SK-N-SH treated with all-trans-retinoic acid at 6 μM for 48 hours (cell line): ENCODE measurements at regions not wholly inside any gene's neighbourhood (a gene's known extent, or its start where the extent isn't known, plus 50 kb on each side); places are given as distances from the start of the nearest gene placed in this dataset.

Source experiments
- ATAC-seq: fragments of 200-7000 bp; cut with Tn5 transposase; 3 replicates; pipeline ENCODE4 v1.9.1; 2020; ENCODE audit warnings: mild to moderate bottlenecking, moderate library complexity
- ARNTL ChIP-seq: fragments of 450-650 bp; formaldehyde crosslinking; IDR thresholded peaks from 2 replicates; pipeline ENCODE4 v1.5.0; 2020; ENCODE audit warnings: low read depth, mild to moderate bottlenecking, moderate library complexity, borderline replicate concordance
- BACH2 ChIP-seq: fragments of 250-450 bp; sonication (Bioruptor Pico); IDR thresholded peaks from 2 replicates; pipeline ENCODE4 v1.9.0; 2021; ENCODE audit warnings: mild to moderate bottlenecking, borderline replicate concordance
- CREB5 ChIP-seq: fragments of 250-450 bp; sonication (Bioruptor Pico); IDR thresholded peaks from 2 replicates; pipeline ENCODE4 v1.5.1; 2020; ENCODE audit warnings: low read depth, mild to moderate bottlenecking, moderate library complexity
- CSDC2 ChIP-seq: fragments of 250-450 bp; sonication (Bioruptor Pico); IDR thresholded peaks from 2 replicates; pipeline ENCODE4 v1.5.0; 2020; ENCODE audit warnings: mild to moderate bottlenecking, moderate library complexity
- CSRNP3 ChIP-seq: fragments of 250-450 bp; sonication (Bioruptor Pico); IDR thresholded peaks from 2 replicates; pipeline ENCODE4 v1.5.1; 2021; ENCODE audit warnings: mild to moderate bottlenecking, moderate library complexity
- ESRRG ChIP-seq: fragments of 250-450 bp; sonication (Bioruptor Pico); IDR thresholded peaks from 2 replicates; pipeline ENCODE4 v1.6.1; 2021; ENCODE audit warnings: mild to moderate bottlenecking
- GLIS3 ChIP-seq: fragments of 250-450 bp; sonication (Bioruptor Pico); IDR thresholded peaks from 2 replicates; pipeline ENCODE4 v1.5.0; 2020; ENCODE audit warnings: mild to moderate bottlenecking, moderate library complexity
- ISL1 ChIP-seq: fragments of 250-450 bp; sonication (Bioruptor Pico); IDR thresholded peaks from 2 replicates; pipeline ENCODE4 v2.1.2; 2022; ENCODE audit warnings: mild to moderate bottlenecking, moderate library complexity
- PATZ1 ChIP-seq: fragments of 250-450 bp; sonication (Bioruptor Pico); IDR thresholded peaks from 2 replicates; pipeline ENCODE4 v1.8.0; 2020; ENCODE audit warnings: mild to moderate bottlenecking, moderate library complexity, borderline replicate concordance
- POU6F1 ChIP-seq: fragments of 250-450 bp; sonication (Bioruptor Pico); IDR thresholded peaks from 2 replicates; pipeline ENCODE4 v1.8.0; 2021; ENCODE audit warnings: low read depth, mild to moderate bottlenecking, moderate library complexity, borderline replicate concordance
- PPARA ChIP-seq: fragments of 250-450 bp; sonication (Bioruptor Pico); IDR thresholded peaks from 2 replicates; pipeline ENCODE4 v1.5.0; 2020; ENCODE audit warnings: mild to moderate bottlenecking, borderline replicate concordance
- RARB ChIP-seq: fragments of 250-450 bp; sonication (Bioruptor Pico); IDR thresholded peaks from 2 replicates; pipeline ENCODE4 v1.8.0; 2021; ENCODE audit warnings: mild to moderate bottlenecking, moderate library complexity
- SNAI2 ChIP-seq: fragments of 250-450 bp; sonication (Bioruptor Pico); IDR thresholded peaks from 2 replicates; pipeline ENCODE4 v1.5.0; 2020; ENCODE audit warnings: mild to moderate bottlenecking, moderate library complexity
- TCF4 ChIP-seq: fragments of 250-450 bp; sonication (Bioruptor Pico); IDR thresholded peaks from 2 replicates; pipeline ENCODE4 v1.8.0; 2021; ENCODE audit warnings: mild to moderate bottlenecking, moderate library complexity, borderline replicate concordance
- TOX ChIP-seq: fragments of 250-450 bp; sonication (Bioruptor Pico); IDR thresholded peaks from 2 replicates; pipeline ENCODE4 v1.8.0; 2021; ENCODE audit warnings: mild to moderate bottlenecking, moderate library complexity, borderline replicate concordance
- TSHZ2 ChIP-seq: fragments of 250-450 bp; sonication (Bioruptor Pico); IDR thresholded peaks from 2 replicates; pipeline ENCODE4 v1.5.0; 2020; ENCODE audit warnings: mild to moderate bottlenecking, moderate library complexity
- ZC3H10 ChIP-seq: fragments of 250-450 bp; sonication (Bioruptor Pico); IDR thresholded peaks from 2 replicates; pipeline ENCODE4 v1.5.1; 2021; ENCODE audit warnings: mild to moderate bottlenecking, moderate library complexity
- ZFP3 ChIP-seq: fragments of 250-450 bp; sonication (Bioruptor Pico); IDR thresholded peaks from 2 replicates; pipeline ENCODE4 v1.5.0; 2020; ENCODE audit warnings: mild to moderate bottlenecking, moderate library complexity
- ZFP30 ChIP-seq: fragments of 450-650 bp; formaldehyde crosslinking; IDR thresholded peaks from 2 replicates; pipeline ENCODE4 v1.5.0; 2022; ENCODE audit warnings: mild to moderate bottlenecking, moderate library complexity
- ZNF565 ChIP-seq: fragments of 450-650 bp; formaldehyde crosslinking; conservative IDR thresholded peaks from 2 replicates; pipeline ENCODE4 v1.5.0; 2020; ENCODE audit warnings: low read depth, mild to moderate bottlenecking, moderate library complexity
- ZNF8 ChIP-seq: fragments of 450-650 bp; formaldehyde crosslinking; IDR thresholded peaks from 2 replicates; pipeline ENCODE4 v1.5.0; 2020; ENCODE audit warnings: mild to moderate bottlenecking, moderate library complexity

GRCh38 chr3:187610981-187611511, 59.1 kb downstream of the SST start (continued):
- no peak for TF ChIP-seq TSHZ2 (CRISPR knock-in tag)

- TF ChIP-seq CSDC2 (CRISPR knock-in tag) (no peak), PPARA (CRISPR knock-in tag) (no peak), ZFP30 (CRISPR knock-in tag) (no peak), SNAI2 (CRISPR knock-in tag) (no peak), CSRNP3 (no peak), ARNTL (CRISPR knock-in tag) (no peak), ESRRG (CRISPR knock-in tag) (no peak), ZNF8 (CRISPR knock-in tag) (no peak), TCF4 (no peak), ISL1 (CRISPR knock-in tag) (no peak), ZC3H10 (CRISPR knock-in tag) (no peak)
- TF ChIP-seq, all 23 proteins: peak for 0
- no peak for ATAC-seq
Observed at GRCh38 chr3:187594272-187594671, 75.9 kb downstream of the SST start.

GRCh38 chr3:187593451-187593850, 76.7 kb downstream of the SST start:
- TF ChIP-seq ESRRG (CRISPR knock-in tag): no peak
- TF ChIP-seq RARB: no peak
- no peak for TF ChIP-seq ZC3H10 (CRISPR knock-in tag)
- TF ChIP-seq CREB5 (CRISPR knock-in tag): no peak
- no peak for TF ChIP-seq ZNF8 (CRISPR knock-in tag)
- TF ChIP-seq CSRNP3: no peak
- TF ChIP-seq BACH2 (CRISPR knock-in tag): no peak
- no peak for TF ChIP-seq GLIS3 (CRISPR knock-in tag)
- no peak for TF ChIP-seq POU6F1 (CRISPR knock-in tag)
- TF ChIP-seq TCF4: no peak
- TF ChIP-seq SNAI2 (CRISPR knock-in tag): no peak
- no peak for TF ChIP-seq CSDC2 (CRISPR knock-in tag)
- TF ChIP-seq TOX (CRISPR knock-in tag): no peak
- TF ChIP-seq ZNF565 (CRISPR knock-in tag): no peak
- TF ChIP-seq ZFP3 (CRISPR knock-in tag): no peak
- no peak for TF ChIP-seq PATZ1 (CRISPR knock-in tag)
- TF ChIP-seq ZFP30 (CRISPR knock-in tag): no peak
- no peak for ATAC-seq
